Mucosa of descending colon (tissue), 3 donors: ENCODE measurements at regions not wholly inside any gene's neighbourhood (a gene's known extent, or its start where the extent isn't known, plus 50 kb on each side); places are given as distances from the start of the nearest gene placed in this dataset.

ENCODE experiments used
- ATAC-seq: fragments of 200-7000 bp; cut with Tn5 transposase; one replicate; pipeline ENCODE4 v1.9.1; 2020; ENCODE audit warnings: mild to moderate bottlenecking, moderate library complexity
- DNase-seq, 3 donors: peaks; one replicate each; pipeline ENCODE4 v3.0.0-alpha.2; 2020
- H3K36me3 ChIP-seq: fragments of 200-600 bp; one replicate; pipeline ENCODE4 v1.8.0; 2021; ENCODE audit warnings: low read depth, mild to moderate bottlenecking
- H3K4me1 ChIP-seq: fragments of 200-600 bp; one replicate; pipeline ENCODE4 v1.8.0; 2021; ENCODE audit warnings: low read depth, mild to moderate bottlenecking
- H3K4me3 ChIP-seq: fragments of 200-600 bp; one replicate; pipeline ENCODE4 v1.8.0; 2021; ENCODE audit warnings: mild to moderate bottlenecking
- H3K9me3 ChIP-seq: fragments of 200-600 bp; one replicate; pipeline ENCODE4 v1.8.0; 2021; ENCODE audit warnings: mild to moderate bottlenecking
- intact Hi-C, 2 donors: fragments of 100-400 bp; cut with DNase I in 1 of 2; cut with micrococcal nuclease in 1 of 2; formaldehyde crosslinking; loops; one replicate each; pipeline versions ENCODE4 v1.11.0 to v1.11.1; 2022; cut with DNase I, micrococcal nuclease
- TF ChIP-seq, protein P1 (sequence below): fragments of 200-600 bp; IDR thresholded peaks from one replicate; pipeline ENCODE4 v1.8.0; 2022; ENCODE audit warnings: antibody characterized with exemption, mild to moderate bottlenecking
- donor health status: DM: no; HTN: no; CAD: no; lungs with moderate emphysema.
- donor health status: DM: no; HTN: no; CAD: no.
- donor health status: DM: no; HTN: yes; CAD: no.

DNA sequence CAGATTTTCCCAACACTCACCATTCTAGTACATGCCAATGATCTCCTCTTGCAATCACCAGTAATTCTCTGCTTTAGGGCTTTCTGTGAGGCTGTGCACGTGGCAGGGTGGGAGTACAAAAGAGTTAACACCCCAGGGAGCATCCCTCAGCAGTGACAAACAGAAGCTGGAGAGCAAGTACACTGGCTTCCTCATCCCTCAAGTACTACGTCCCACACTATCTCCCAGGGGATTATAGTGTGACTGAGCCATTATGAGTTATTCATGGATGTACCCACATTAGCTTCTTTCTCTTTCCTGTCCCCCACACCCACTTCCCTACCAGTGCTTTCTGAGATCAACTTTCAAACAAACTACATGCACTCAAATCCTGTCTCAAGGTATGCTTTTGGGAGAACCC lies 1216.5 kb upstream of the AUTS2 start:
- Histone ChIP-seq H3K36me3 (no peaks in the 10 kb centered on the region), H3K4me1 (no peaks in the 10 kb centered on the region), H3K4me3 (no peak overlapping the region), H3K9me3 (peaks cover 62% of the 10 kb centered on the region)
- intact Hi-C loops: no loop called here
- TF ChIP-seq, protein P1, sequence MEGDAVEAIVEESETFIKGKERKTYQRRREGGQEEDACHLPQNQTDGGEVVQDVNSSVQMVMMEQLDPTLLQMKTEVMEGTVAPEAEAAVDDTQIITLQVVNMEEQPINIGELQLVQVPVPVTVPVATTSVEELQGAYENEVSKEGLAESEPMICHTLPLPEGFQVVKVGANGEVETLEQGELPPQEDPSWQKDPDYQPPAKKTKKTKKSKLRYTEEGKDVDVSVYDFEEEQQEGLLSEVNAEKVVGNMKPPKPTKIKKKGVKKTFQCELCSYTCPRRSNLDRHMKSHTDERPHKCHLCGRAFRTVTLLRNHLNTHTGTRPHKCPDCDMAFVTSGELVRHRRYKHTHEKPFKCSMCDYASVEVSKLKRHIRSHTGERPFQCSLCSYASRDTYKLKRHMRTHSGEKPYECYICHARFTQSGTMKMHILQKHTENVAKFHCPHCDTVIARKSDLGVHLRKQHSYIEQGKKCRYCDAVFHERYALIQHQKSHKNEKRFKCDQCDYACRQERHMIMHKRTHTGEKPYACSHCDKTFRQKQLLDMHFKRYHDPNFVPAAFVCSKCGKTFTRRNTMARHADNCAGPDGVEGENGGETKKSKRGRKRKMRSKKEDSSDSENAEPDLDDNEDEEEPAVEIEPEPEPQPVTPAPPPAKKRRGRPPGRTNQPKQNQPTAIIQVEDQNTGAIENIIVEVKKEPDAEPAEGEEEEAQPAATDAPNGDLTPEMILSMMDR: no peak
- ATAC-seq (no peak), DNase-seq (no peak)

DNA sequence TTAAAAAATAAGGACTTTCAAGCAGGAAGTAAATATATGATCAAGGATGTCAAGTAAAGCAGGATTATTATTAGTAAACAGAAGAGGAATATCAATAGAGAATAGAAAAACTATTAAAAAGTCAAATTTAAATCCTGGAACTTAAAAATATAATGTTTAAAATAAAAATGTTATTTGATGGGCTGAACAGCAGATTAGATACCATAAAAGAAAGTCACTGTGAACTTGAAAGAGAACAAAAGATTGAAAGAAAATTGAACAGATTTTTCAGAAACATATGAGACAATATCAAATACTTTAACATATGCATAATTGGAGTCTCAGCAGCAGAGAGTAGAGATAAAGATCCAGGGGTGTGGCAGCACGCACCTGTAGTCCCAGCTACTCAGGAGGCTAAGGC lies 1213.7 kb upstream of the AUTS2 start:
- no peak overlapping the region for H3K4me3 ChIP-seq
- intact Hi-C loops: no loop called here
- no peaks in the 10 kb centered on the region for H3K4me1 ChIP-seq
- H3K36me3 ChIP-seq: no peaks in the 10 kb centered on the region
- DNase-seq (no peak), ATAC-seq (no peak)
- TF ChIP-seq, protein P1: no peak
- peaks cover 56% of the 10 kb centered on the region for H3K9me3 ChIP-seq

DNA sequence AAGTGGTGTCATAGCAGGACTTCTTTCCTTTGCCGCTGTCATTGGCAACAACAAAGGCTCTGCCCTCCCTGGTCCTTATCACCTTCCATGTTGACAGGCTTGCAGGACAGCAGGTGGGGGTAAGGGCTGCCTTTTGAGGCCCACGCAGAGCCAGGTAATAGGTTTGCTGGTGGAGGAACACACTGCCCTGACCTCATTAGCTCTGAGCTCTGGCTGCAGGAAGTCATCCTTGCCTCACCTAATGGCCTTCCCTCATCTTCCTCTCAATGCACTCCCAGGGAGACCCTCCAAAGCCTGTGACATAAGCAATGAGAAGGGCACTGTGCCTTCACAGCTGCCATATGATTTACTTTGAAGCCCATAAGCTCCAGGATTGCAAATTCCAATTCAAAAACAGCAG lies 1205.2 kb upstream of the AUTS2 start:
- H3K9me3 ChIP-seq: peaks cover 66% of the 10 kb centered on the region
- H3K4me1 ChIP-seq: no peaks in the 10 kb centered on the region
- TF ChIP-seq, protein P1: no peak
- no peak for DNase-seq
- H3K36me3 ChIP-seq: no peaks in the 10 kb centered on the region
- ATAC-seq: no peak
- intact Hi-C loops: no loop called here
- no peak overlapping the region for H3K4me3 ChIP-seq

DNA sequence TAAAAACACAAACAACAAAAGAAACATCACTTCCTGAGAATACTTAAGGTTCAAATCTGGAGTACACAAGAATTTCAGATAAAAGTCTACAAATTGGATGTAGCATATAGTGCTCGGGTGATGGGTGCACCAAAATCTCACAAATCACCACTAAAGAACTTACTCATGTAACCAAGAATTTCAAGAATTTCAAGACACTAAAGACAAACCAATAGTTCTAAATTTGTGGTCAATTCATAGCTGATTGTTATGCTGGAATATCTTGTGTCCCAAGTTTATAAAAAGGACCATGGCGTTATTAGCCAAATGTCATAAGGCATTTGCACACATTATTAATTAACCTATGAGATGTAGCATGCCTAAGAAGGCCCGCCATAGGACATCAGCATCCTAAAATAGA lies 1204.1 kb upstream of the AUTS2 start:
- intact Hi-C loops: no loop called here
- no peaks in the 10 kb centered on the region for H3K4me1 ChIP-seq
- H3K36me3 ChIP-seq: no peaks in the 10 kb centered on the region
- peaks cover 64% of the 10 kb centered on the region for H3K9me3 ChIP-seq
- TF ChIP-seq, protein P1: no peak
- DNase-seq: no peak
- no peak for ATAC-seq
- no peak overlapping the region for H3K4me3 ChIP-seq

DNA sequence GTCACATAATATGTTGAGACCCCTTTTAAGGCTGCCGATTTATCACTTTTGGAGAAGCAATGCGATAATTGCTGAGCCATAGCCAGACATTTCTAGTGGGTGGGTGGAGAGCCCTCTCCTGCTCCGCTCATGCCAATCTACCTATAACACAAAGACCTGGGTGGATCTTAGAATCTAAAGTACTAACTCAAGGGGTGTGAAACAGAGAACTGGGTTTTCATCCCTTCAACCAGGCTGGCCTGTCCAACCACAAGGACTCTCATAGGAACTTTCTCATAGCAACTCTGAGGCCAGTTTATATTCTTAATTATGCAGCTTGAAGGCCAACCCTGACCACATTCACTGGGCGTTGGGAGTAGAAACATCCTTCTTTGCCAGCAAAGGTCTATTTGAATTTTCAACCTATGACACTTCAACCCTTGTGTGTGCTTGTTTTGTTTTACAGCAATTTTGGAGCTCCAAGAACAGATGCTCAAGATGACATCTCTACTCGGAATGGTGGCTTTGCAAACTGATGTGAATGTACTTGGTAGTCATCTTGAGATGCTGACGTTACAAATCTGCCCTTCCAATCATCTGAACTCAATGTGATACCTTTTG lies 1198.2 kb upstream of the AUTS2 start:
- TF ChIP-seq, protein P1: no peak

DNA sequence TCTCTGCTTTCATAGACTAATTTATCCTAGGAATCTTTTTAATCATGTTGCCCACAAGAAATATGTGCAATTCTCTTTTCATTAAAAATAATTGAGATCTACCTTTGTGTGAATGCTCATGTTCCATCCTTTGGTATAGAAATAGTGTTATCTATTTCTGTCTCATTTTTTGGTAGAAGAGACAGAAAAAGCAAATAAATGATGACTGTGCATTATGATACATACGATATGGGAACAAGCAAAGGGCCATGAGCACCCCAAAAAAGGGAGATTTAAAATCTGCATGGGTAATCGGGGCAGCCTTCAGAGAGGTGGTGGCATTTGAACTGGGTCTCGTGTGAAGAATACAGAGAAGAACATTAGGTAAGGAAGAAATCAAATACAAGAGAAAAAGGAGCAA lies 1197.5 kb upstream of the AUTS2 start:
- TF ChIP-seq, protein P1: no peak
- Histone ChIP-seq H3K4me3 (no peak overlapping the region), H3K9me3 (peaks cover 36% of the 10 kb centered on the region), H3K36me3 (no peaks in the 10 kb centered on the region), H3K4me1 (no peaks in the 10 kb centered on the region)
- ATAC-seq (no peak), DNase-seq (no peak)
- intact Hi-C loops: no loop called here

More for the DNA sequence above, 1198.2 kb upstream of the AUTS2 start:
- no peaks in the 10 kb centered on the region for H3K36me3 ChIP-seq
- H3K9me3 ChIP-seq: peaks cover 36% of the 10 kb centered on the region
- no peak overlapping the region for H3K4me3 ChIP-seq
- ATAC-seq (no peak), DNase-seq (no peak)
- H3K4me1 ChIP-seq: no peaks in the 10 kb centered on the region
- intact Hi-C loops: no loop called here
